ENCODE measurements at regions not wholly inside any gene's neighbourhood (a gene's known extent, or its start where the extent isn't known, plus 50 kb on each side); places are given as distances from the start of the nearest gene placed in this dataset.

GRCh38 chr13:109468123-109468522 lies 318.3 kb downstream of the IRS2 start:
- Histone ChIP-seq H3K4me2 (no peak overlapping the region), H3K4me1 (no peaks in the 10 kb centered on the region), H3K27me3 (no peaks in the 10 kb centered on the region), H3K36me3 (no peaks in the 10 kb centered on the region), H3K9me3 (replicated peaks in 1 of 11) (peaks cover 14 to 36% (median 27%) of the 10 kb centered on the region in 11 experiments; a peak in 21 of 22 replicates), H3K4me3 (no peak overlapping the region), H3K9ac (no peak overlapping the region), H4K20me1 (no peaks in the 10 kb centered on the region), H3K27ac (no peak overlapping the region)
- no peak for TF ChIP-seq Cebpa-rat (IDR thresholded peaks at IDR 0.05)

- Histone ChIP-seq H4K20me1 (no peaks in the 10 kb centered on the region), H3K27me3 (no peaks in the 10 kb centered on the region), H3K4me1 (no peaks in the 10 kb centered on the region), H3K27ac (no peak overlapping the region), H3K36me3 (no peaks in the 10 kb centered on the region), H3K4me3 (no peak overlapping the region), H3K9me3 (replicated peaks in 1 of 11) (peaks cover 35 to 57% (median 47%) of the 10 kb centered on the region in 11 experiments), H3K4me2 (no peak overlapping the region), H3K9ac (no peak overlapping the region)
- no peak for TF ChIP-seq Cebpa-rat (IDR thresholded peaks at IDR 0.05)
Measured at GRCh38 chr13:109465148-109465547, 321.2 kb downstream of the IRS2 start.

GRCh38 chr13:109454167-109454917 lies 332.0 kb downstream of the IRS2 start:
- H3K4me1 ChIP-seq: no peaks in the 10 kb centered on the region
- no peak overlapping the region for H3K9ac ChIP-seq
- no peak overlapping the region for H3K27ac ChIP-seq
- H3K4me2 ChIP-seq: no peak overlapping the region
- peaks cover 16 to 26% (median 19%) of the 10 kb centered on the region in 11 experiments for H3K9me3 ChIP-seq (replicated peaks in 1 of 11)
- no peak for TF ChIP-seq Cebpa-rat (IDR thresholded peaks at IDR 0.05)
- H4K20me1 ChIP-seq: no peaks in the 10 kb centered on the region
- H3K4me3 ChIP-seq: no peak overlapping the region
- H3K27me3 ChIP-seq: no peaks in the 10 kb centered on the region
- H3K36me3 ChIP-seq: peaks cover 0 to 10% (median 0%) of the 10 kb centered on the region in 11 experiments; a peak in 5 of 22 replicates

GRCh38 chr13:109451726-109452125 lies 334.7 kb downstream of the IRS2 start:
- Histone ChIP-seq H3K4me2 (no peak overlapping the region), H3K27me3 (no peaks in the 10 kb centered on the region), H4K20me1 (no peaks in the 10 kb centered on the region), H3K27ac (no peak overlapping the region), H3K9ac (no peak overlapping the region), H3K36me3 (peaks cover 0 to 17% (median 0%) of the 10 kb centered on the region in 11 experiments; a peak in 6 of 22 replicates), H3K4me1 (no peaks in the 10 kb centered on the region), H3K9me3 (replicated peaks in 1 of 11) (peaks cover 18 to 30% (median 25%) of the 10 kb centered on the region in 11 experiments), H3K4me3 (no peak overlapping the region)
- TF ChIP-seq Cebpa-rat (IDR thresholded peaks at IDR 0.05): no peak

GRCh38 chr13:109448629-109449028 lies 337.8 kb downstream of the IRS2 start:
- peaks cover 23 to 40% (median 30%) of the 10 kb centered on the region in 11 experiments for H3K9me3 ChIP-seq (replicated peaks in 1 of 11)
- H3K4me1 ChIP-seq: no peaks in the 10 kb centered on the region
- no peaks in the 10 kb centered on the region for H4K20me1 ChIP-seq
- no peak for TF ChIP-seq Cebpa-rat (IDR thresholded peaks at IDR 0.05)
- H3K9ac ChIP-seq: no peak overlapping the region
- H3K4me2 ChIP-seq: no peak overlapping the region
- no peak overlapping the region for H3K27ac ChIP-seq
- peaks cover 0 to 20% (median 0%) of the 10 kb centered on the region in 11 experiments; a peak in 7 of 22 replicates for H3K36me3 ChIP-seq
- H3K27me3 ChIP-seq: no peaks in the 10 kb centered on the region
- H3K4me3 ChIP-seq: no peak overlapping the region

GRCh38 chr13:109447667-109448066 lies 338.7 kb downstream of the IRS2 start:
- no peak overlapping the region for H3K9ac ChIP-seq
- TF ChIP-seq Cebpa-rat (IDR thresholded peaks at IDR 0.05): no peak
- H3K4me2 ChIP-seq: no peak overlapping the region
- H3K27ac ChIP-seq: no peak overlapping the region
- H3K4me3 ChIP-seq: no peak overlapping the region
- peaks cover 0 to 17% (median 0%) of the 10 kb centered on the region in 11 experiments; a peak in 6 of 22 replicates for H3K36me3 ChIP-seq
- peaks cover 16 to 36% (median 21%) of the 10 kb centered on the region in 11 experiments for H3K9me3 ChIP-seq (replicated peaks in 1 of 11)
- no peaks in the 10 kb centered on the region for H3K4me1 ChIP-seq
- H3K27me3 ChIP-seq: no peaks in the 10 kb centered on the region
- no peaks in the 10 kb centered on the region for H4K20me1 ChIP-seq

GRCh38 chr13:109440320-109440719 lies 346.1 kb downstream of the IRS2 start:
- TF ChIP-seq Cebpa-rat (IDR thresholded peaks at IDR 0.05): no peak
- H3K27me3 ChIP-seq: no peaks in the 10 kb centered on the region
- H3K4me3 ChIP-seq: no peak overlapping the region
- H3K9ac ChIP-seq: no peak overlapping the region
- no peaks in the 10 kb centered on the region for H4K20me1 ChIP-seq
- peaks cover 5 to 16% (median 11%) of the 10 kb centered on the region in 11 experiments; a peak in 10 of 22 replicates for H3K9me3 ChIP-seq (replicated peaks in 1 of 11)
- no peaks in the 10 kb centered on the region for H3K36me3 ChIP-seq
- H3K4me2 ChIP-seq: no peak overlapping the region
- H3K4me1 ChIP-seq: no peaks in the 10 kb centered on the region
- no peak overlapping the region for H3K27ac ChIP-seq

GRCh38 chr13:109439813-109440212 lies 346.6 kb downstream of the IRS2 start:
- H3K4me3 ChIP-seq: no peak overlapping the region
- H3K4me2 ChIP-seq: no peak overlapping the region
- peaks cover 6 to 16% (median 10%) of the 10 kb centered on the region in 11 experiments; a peak in 9 of 22 replicates for H3K9me3 ChIP-seq (replicated peaks in 1 of 11)
- H4K20me1 ChIP-seq: no peaks in the 10 kb centered on the region
- no peaks in the 10 kb centered on the region for H3K36me3 ChIP-seq
- no peak overlapping the region for H3K9ac ChIP-seq
- H3K27me3 ChIP-seq: no peaks in the 10 kb centered on the region
- no peak for TF ChIP-seq Cebpa-rat (IDR thresholded peaks at IDR 0.05)
- H3K4me1 ChIP-seq: no peaks in the 10 kb centered on the region
- no peak overlapping the region for H3K27ac ChIP-seq

GRCh38 chr13:109436841-109437240 lies 349.5 kb downstream of the IRS2 start:
- Histone ChIP-seq H3K4me1 (no peaks in the 10 kb centered on the region), H3K36me3 (peaks cover 0 to 11% (median 7%) of the 10 kb centered on the region in 11 experiments; a peak in 8 of 22 replicates), H3K9me3 (replicated peaks in 1 of 11) (peaks cover 24 to 37% (median 32%) of the 10 kb centered on the region in 11 experiments), H3K4me3 (no peak overlapping the region), H3K27me3 (no peaks in the 10 kb centered on the region), H4K20me1 (no peaks in the 10 kb centered on the region), H3K27ac (no peak overlapping the region), H3K4me2 (no peak overlapping the region), H3K9ac (no peak overlapping the region)
- no peak for TF ChIP-seq Cebpa-rat (IDR thresholded peaks at IDR 0.05)

Data from BLaER1 treated with 17β-estradiol and CSF1 and Interleukin-3, amounts not matched to agents 10 nM and 100 nM (cell line).